Neuronal stem cell (in vitro differentiated cells): ENCODE measurements at regions not wholly inside any gene's neighbourhood (a gene's known extent, or its start where the extent isn't known, plus 50 kb on each side); places are given as distances from the start of the nearest gene placed in this dataset.
A peak's percentile ranks its signal among the peaks of the same experiment; 100 is the strongest.

Experiments used
- DNase-seq: peaks from one replicate; pipeline ENCODE4 v3.0.0-alpha.2; 2013; ENCODE audit warnings: low spot score
- H2AFZ ChIP-seq: one replicate; pipeline ENCODE4 v1.6.1; 2013; ENCODE audit warnings: mild to moderate bottlenecking, low read length, inconsistent platforms
- H2AK5ac ChIP-seq: 2 replicates; pipeline ENCODE4 v1.6.1; 2013; ENCODE audit warnings: low read depth, mild to moderate bottlenecking, inconsistent platforms, low read length, moderate library complexity, mixed read lengths
- H2BK120ac ChIP-seq: 2 replicates; pipeline ENCODE4 v1.6.1; 2013; ENCODE audit warnings: low read depth, mild to moderate bottlenecking, inconsistent platforms, low read length, moderate library complexity, mixed read lengths
- H2BK12ac ChIP-seq: one replicate; pipeline ENCODE4 v1.6.1; 2013; ENCODE audit warnings: low read length, inconsistent platforms
- H2BK15ac ChIP-seq: 2 replicates; pipeline ENCODE4 v1.6.1; 2013; ENCODE audit warnings: mild to moderate bottlenecking, low read length, inconsistent platforms, mixed read lengths
- H2BK5ac ChIP-seq: one replicate; pipeline ENCODE4 v1.6.1; 2013; ENCODE audit warnings: inconsistent platforms, mild to moderate bottlenecking, low read length, moderate library complexity
- H3K14ac ChIP-seq: one replicate; pipeline ENCODE4 v1.6.1; 2013; ENCODE audit warnings: low read length, inconsistent platforms
- H3K18ac ChIP-seq: 2 replicates; pipeline ENCODE4 v1.6.1; 2013; ENCODE audit warnings: low read length, inconsistent platforms
- H3K23ac ChIP-seq: 2 replicates; pipeline ENCODE4 v1.6.1; 2013; ENCODE audit warnings: low read depth, mild to moderate bottlenecking, mixed read lengths, low read length, inconsistent platforms; ENCODE audit not compliant: poor library complexity
- H3K27ac ChIP-seq: replicated peaks from 3 replicates; pipeline ENCODE4 v1.5.1; 2013; ENCODE audit warnings: low read length, inconsistent platforms
- H3K27me3 ChIP-seq, 3 experiments: 2 replicates each; pipeline ENCODE4 v1.6.1; 2013; ENCODE audit warnings: low read length in 3 of 3, mild to moderate bottlenecking in 2 of 3, inconsistent platforms in 1 of 3, low read depth in 1 of 3, mixed read lengths in 1 of 3, moderate library complexity in 1 of 3; ENCODE audit not compliant: control insufficient read depth in 3 of 3, insufficient read depth in 3 of 3
- H3K36me3 ChIP-seq, 2 donors: replicated peaks in 1 of 2; 2 replicates each; pipeline ENCODE4 v1.6.1; 2013; ENCODE audit warnings: low read length in 2 of 2; ENCODE audit not compliant: control insufficient read depth in 2 of 2, insufficient read depth in 2 of 2
- H3K4ac ChIP-seq: 2 replicates; pipeline ENCODE4 v1.6.1; 2013; ENCODE audit warnings: inconsistent platforms, mild to moderate bottlenecking, low read length, moderate library complexity
- H3K4me1 ChIP-seq, 2 donors: 1 replicate in 1 of 2; 2 replicates in 1 of 2; pipeline ENCODE4 v1.6.1; 2013; ENCODE audit warnings: low read length in 2 of 2, low read depth in 1 of 2; ENCODE audit not compliant: control insufficient read depth in 2 of 2, insufficient read depth in 1 of 2
- H3K4me2 ChIP-seq: one replicate; pipeline ENCODE4 v1.6.1; 2013; ENCODE audit warnings: mild to moderate bottlenecking, low read length, inconsistent platforms; ENCODE audit not compliant: insufficient read depth, poor library complexity, severe bottlenecking
- H3K4me3 ChIP-seq, 2 donors: 2 replicates each; pipeline ENCODE4 v1.5.1; 2013; ENCODE audit warnings: low read length in 2 of 2, mild to moderate bottlenecking in 2 of 2, inconsistent platforms in 1 of 2, moderate library complexity in 1 of 2
- H3K79me1 ChIP-seq: one replicate; pipeline ENCODE4 v1.6.1; 2013; ENCODE audit warnings: low read depth, mild to moderate bottlenecking, inconsistent platforms, low read length, moderate library complexity
- H3K9ac ChIP-seq: one replicate; pipeline ENCODE4 v1.6.1; 2013; ENCODE audit warnings: mild to moderate bottlenecking, low read depth, low read length, inconsistent platforms; ENCODE audit not compliant: poor library complexity
- H3K9me3 ChIP-seq, 2 donors: replicated peaks in 1 of 2; 2 replicates each; pipeline versions ENCODE3 to v1.6.1; 2013; ENCODE audit warnings: low read length in 2 of 2, mild to moderate bottlenecking in 2 of 2, inconsistent platforms in 1 of 2, low read depth in 1 of 2, mixed read lengths in 1 of 2, moderate library complexity in 1 of 2; ENCODE audit not compliant: control insufficient read depth in 2 of 2, insufficient read depth in 1 of 2
- H4K8ac ChIP-seq: one replicate; pipeline ENCODE4 v1.6.1; 2013; ENCODE audit warnings: low read depth, mild to moderate bottlenecking, inconsistent platforms, low read length, moderate library complexity
- H4K91ac ChIP-seq: one replicate; pipeline ENCODE4 v1.6.1; 2013; ENCODE audit warnings: low read length, low read depth, mild to moderate bottlenecking, inconsistent platforms; ENCODE audit not compliant: poor library complexity
- WGBS, 2 donors: extraction: QIAGEN DNeasy Blood & Tissue Kit; methylation state at CpG; one replicate each; pipeline ENCODE4 v1.1.7; 2013; ENCODE audit warnings: missing lambda C conversion rate in 2 of 2, mixed read lengths in 1 of 2; ENCODE audit not compliant: insufficient read length in 2 of 2, insufficient replicate concordance in 1 of 2; ENCODE audit errors: extremely low coverage in 2 of 2; 5-methylcytosine and 5-hydroxymethylcytosine counted together

GRCh38 chr1:238964631-238965030 lies 421.7 kb upstream of the CHRM3 start:
- H3K4me2 ChIP-seq, result no peak overlapping the region
- H3K9ac ChIP-seq, result no peak overlapping the region
- no peaks in the 10 kb centered on the region for H3K79me1 ChIP-seq
- H3K9me3 ChIP-seq, result no peaks in the 10 kb centered on the region
- H3K18ac ChIP-seq, result no peak overlapping the region
- no peak overlapping the region for H4K91ac ChIP-seq
- no peak overlapping the region for H4K8ac ChIP-seq
- H3K36me3 ChIP-seq, result no peaks in the 10 kb centered on the region
- H3K14ac ChIP-seq, result no peak overlapping the region
- H2BK5ac ChIP-seq, result no peak overlapping the region
- H2BK15ac ChIP-seq, result no peak overlapping the region
- no peak overlapping the region for H3K4ac ChIP-seq
- H3K27ac ChIP-seq, result no peak overlapping the region
- no peak overlapping the region for H2AK5ac ChIP-seq
- no peak overlapping the region for H3K4me3 ChIP-seq
- H2BK12ac ChIP-seq, result no peak overlapping the region
- H3K4me1 ChIP-seq, result no peaks in the 10 kb centered on the region
- H2BK120ac ChIP-seq, result no peak overlapping the region
- H2AFZ ChIP-seq, result no peak overlapping the region
- no peak overlapping the region for H3K23ac ChIP-seq
- no peak for DNase-seq
- no CpG with 5 or more reads among the region's 5 CpGs for WGBS, 2 donors
- H3K27me3 ChIP-seq, result no peaks in the 10 kb centered on the region

GRCh38 chr1:238962941-238963340 lies 423.4 kb upstream of the CHRM3 start:
- H3K4ac ChIP-seq, result no peak overlapping the region
- no peak overlapping the region for H4K8ac ChIP-seq
- no peak overlapping the region for H3K23ac ChIP-seq
- no peaks in the 10 kb centered on the region for H3K36me3 ChIP-seq
- H3K14ac ChIP-seq, result no peak overlapping the region
- H3K9ac ChIP-seq, result no peak overlapping the region
- H3K4me2 ChIP-seq, result no peak overlapping the region
- H4K91ac ChIP-seq, result no peak overlapping the region
- no peak for DNase-seq
- no peak overlapping the region for H3K27ac ChIP-seq
- H2AFZ ChIP-seq, result no peak overlapping the region
- no peaks in the 10 kb centered on the region for H3K4me1 ChIP-seq
- WGBS, 2 donors, result no CpG with 5 or more reads among the region's 8 CpGs
- no peak overlapping the region for H2BK12ac ChIP-seq
- no peak overlapping the region for H3K4me3 ChIP-seq
- no peaks in the 10 kb centered on the region for H3K79me1 ChIP-seq
- H2BK120ac ChIP-seq, result no peak overlapping the region
- no peak overlapping the region for H2BK15ac ChIP-seq
- no peaks in the 10 kb centered on the region for H3K9me3 ChIP-seq
- H2AK5ac ChIP-seq, result no peak overlapping the region
- no peak overlapping the region for H2BK5ac ChIP-seq
- H3K27me3 ChIP-seq, result no peaks in the 10 kb centered on the region
- no peak overlapping the region for H3K18ac ChIP-seq

- DNase-seq, result no peak
- H2BK15ac ChIP-seq, result no peak overlapping the region
- no peak overlapping the region for H2BK12ac ChIP-seq
- H3K79me1 ChIP-seq, result no peaks in the 10 kb centered on the region
- no peak overlapping the region for H3K4me3 ChIP-seq
- no peak overlapping the region for H4K91ac ChIP-seq
- no peak overlapping the region for H3K9ac ChIP-seq
- H2BK5ac ChIP-seq, result no peak overlapping the region
- H3K9me3 ChIP-seq, result no peaks in the 10 kb centered on the region
- H3K27ac ChIP-seq, result no peak overlapping the region
- H4K8ac ChIP-seq, result no peak overlapping the region
- no CpG with 5 or more reads among the region's 5 CpGs for WGBS, 2 donors
- no peaks in the 10 kb centered on the region for H3K27me3 ChIP-seq
- H2AK5ac ChIP-seq, result no peak overlapping the region
- no peak overlapping the region for H3K18ac ChIP-seq
- no peak overlapping the region for H3K23ac ChIP-seq
- H2AFZ ChIP-seq, result no peak overlapping the region
- H3K4ac ChIP-seq, result no peak overlapping the region
- no peaks in the 10 kb centered on the region for H3K4me1 ChIP-seq
- H3K36me3 ChIP-seq, result no peaks in the 10 kb centered on the region
- no peak overlapping the region for H2BK120ac ChIP-seq
- no peak overlapping the region for H3K4me2 ChIP-seq
- no peak overlapping the region for H3K14ac ChIP-seq
Measured at GRCh38 chr1:238961790-238962189, 424.6 kb upstream of the CHRM3 start.

GRCh38 chr1:238960071-238960470 lies 426.3 kb upstream of the CHRM3 start:
- Histone ChIP-seq H3K9ac (no peak overlapping the region), H4K91ac (no peak overlapping the region), H3K27ac (no peak overlapping the region), H3K4me2 (no peak overlapping the region), H2BK120ac (no peak overlapping the region), H4K8ac (no peak overlapping the region), H2AFZ (peak overlapping the region; percentile 22), H3K18ac (no peak overlapping the region), H3K14ac (no peak overlapping the region), H2AK5ac (no peak overlapping the region), H3K36me3 (no peaks in the 10 kb centered on the region), H3K79me1 (no peaks in the 10 kb centered on the region), H2BK15ac (no peak overlapping the region), H3K4ac (no peak overlapping the region), H3K4me1 (no peaks in the 10 kb centered on the region), H3K27me3 (no peaks in the 10 kb centered on the region), H3K9me3 (no peaks in the 10 kb centered on the region), H2BK5ac (no peak overlapping the region), H2BK12ac (no peak overlapping the region), H3K4me3 (no peak overlapping the region), H3K23ac (no peak overlapping the region)
- DNase-seq, result no peak
- no CpG with 5 or more reads among the region's 2 CpGs for WGBS, 2 donors
